Epithelial cell of proximal tubule (primary cell): ENCODE measurements at regions not wholly inside any gene's neighbourhood (a gene's known extent, or its start where the extent isn't known, plus 50 kb on each side); places are given as distances from the start of the nearest gene placed in this dataset.

Experiments
- DNase-seq: peaks from one replicate; pipeline ENCODE4 v3.0.0-alpha.2; 2011; ENCODE audit warnings: low read depth
- H3K4me3 ChIP-seq: 2 replicates; pipeline ENCODE4 v1.5.1; 2011; ENCODE audit warnings: low read depth, mild to moderate bottlenecking, low read length
- CTCF ChIP-seq: conservative IDR thresholded peaks from 2 replicates; pipeline ENCODE4 v1.5.1; 2012; ENCODE audit warnings: low read depth, mild to moderate bottlenecking, low read length

DNA sequence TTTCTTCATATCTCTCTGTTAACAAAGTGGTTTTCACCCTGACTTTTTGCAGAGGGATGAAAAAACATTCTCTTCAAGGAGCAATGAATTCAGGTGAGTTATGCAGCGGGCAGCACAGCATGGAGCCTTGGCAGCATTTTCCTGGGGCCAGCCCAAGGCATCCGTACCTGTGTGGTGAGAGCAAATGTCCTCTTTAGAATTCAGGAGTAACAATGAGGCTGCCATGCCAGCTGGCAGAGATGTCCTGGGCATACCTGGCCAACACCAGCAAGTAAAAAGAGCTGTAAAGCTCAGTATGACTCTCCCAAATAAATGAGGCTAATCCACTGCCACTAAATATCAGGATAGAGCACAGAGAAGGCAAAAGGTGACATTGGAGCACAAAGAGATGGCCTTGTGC lies 277.6 kb upstream of the TRPC7 start:
- H3K4me3 ChIP-seq = no peak overlapping the region
- DNase-seq = no peak
- TF ChIP-seq CTCF = no peak

DNA sequence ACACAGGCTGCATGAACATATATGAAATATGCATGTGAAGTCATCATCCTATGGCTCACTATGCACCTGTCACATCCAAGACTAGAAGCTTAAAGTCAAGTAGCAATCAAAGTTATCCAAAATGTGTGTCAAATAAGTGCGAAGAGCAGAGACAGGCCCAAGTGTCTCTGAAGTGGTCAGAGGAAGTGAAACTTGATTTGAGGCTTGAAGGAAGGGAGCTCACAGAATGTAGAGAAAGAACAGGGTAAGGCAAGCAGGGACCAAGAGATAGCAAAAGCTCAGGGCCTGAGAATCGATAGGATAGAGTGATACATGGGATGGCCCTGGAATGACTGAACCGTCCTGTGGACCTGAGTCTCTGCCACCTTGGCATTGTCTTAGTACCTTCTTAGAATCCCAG lies 274.3 kb upstream of the TRPC7 start:
- H3K4me3 ChIP-seq = no peak overlapping the region
- TF ChIP-seq CTCF = no peak
- DNase-seq = no peak

DNA sequence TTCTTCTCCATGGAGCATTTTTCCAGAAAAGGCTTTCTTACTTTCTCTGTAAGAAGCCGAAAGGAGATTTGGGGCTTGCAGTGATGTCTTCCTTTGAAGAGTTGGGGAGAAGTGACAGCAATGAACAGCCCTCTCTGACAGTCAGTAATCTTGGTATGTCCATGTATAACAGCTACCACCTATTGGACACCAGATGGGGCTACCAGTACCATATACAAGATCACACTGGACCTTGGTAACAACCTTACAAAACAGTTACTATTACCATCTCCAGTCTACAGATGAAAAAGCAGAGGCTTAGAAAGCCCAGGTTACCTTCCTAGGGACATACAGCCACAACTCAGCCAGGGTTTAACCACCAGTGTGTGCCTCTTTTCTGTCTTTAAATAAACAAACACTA lies 272.7 kb upstream of the TRPC7 start:
- DNase-seq = no peak
- TF ChIP-seq CTCF = peak; percentile 26
- no peak overlapping the region for H3K4me3 ChIP-seq

DNA sequence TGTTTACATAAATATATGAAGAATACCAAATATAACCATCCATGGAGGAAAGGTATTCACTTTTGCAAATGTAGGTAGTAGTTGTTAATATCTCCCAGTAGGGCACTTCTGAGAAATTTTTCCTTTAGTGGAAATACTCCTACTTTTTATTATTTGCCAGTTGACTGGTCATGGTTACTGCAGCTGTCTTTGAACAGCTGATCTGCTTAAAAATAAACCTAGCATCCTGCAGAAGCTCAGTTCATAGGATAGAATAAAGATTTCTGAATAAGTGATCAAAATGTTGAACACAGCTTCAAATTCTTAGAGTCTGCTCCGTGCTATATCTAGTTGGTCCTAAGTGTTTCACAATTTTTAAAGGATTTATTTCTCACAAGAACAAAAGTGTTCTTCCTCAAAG lies 270.7 kb upstream of the TRPC7 start:
- DNase-seq = no peak
- TF ChIP-seq CTCF = no peak
- H3K4me3 ChIP-seq = no peak overlapping the region

GRCh38 chr5:136631186-136631585 lies 265.8 kb upstream of the TRPC7 start:
- no peak for TF ChIP-seq CTCF
- H3K4me3 ChIP-seq = no peak overlapping the region
- no peak for DNase-seq

DNA sequence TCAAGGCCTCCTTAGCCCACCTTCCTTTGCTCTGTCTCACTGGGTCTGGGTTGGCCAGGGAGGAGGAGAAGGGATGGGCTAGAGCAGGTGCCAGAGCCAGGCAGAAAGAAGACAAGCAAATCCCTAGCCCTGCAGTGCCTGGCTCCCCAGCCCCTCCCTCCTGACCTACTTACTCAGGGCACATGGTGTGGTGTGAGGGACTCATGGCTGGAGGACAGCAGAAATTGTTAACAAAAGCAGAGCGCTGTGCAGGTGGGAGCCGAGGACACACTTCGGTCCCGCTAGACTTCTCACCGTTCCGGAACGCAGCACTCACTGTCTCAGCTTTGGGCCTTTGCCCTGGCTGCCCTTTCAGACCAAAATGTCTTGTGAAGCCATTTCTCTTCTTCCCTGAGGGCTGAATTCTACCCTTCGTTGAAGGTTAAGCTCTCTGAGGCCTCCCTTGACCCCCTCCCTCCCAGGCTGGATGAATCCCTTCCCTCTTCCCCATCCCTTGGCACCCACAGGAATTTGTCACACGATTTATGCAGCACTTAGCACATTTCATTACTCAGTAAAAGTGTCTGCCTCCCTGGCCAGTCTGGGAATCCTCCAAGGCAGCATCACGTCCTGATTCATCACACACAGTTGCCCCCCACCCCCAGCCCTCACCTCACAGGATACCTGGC lies 263.9 kb upstream of the TRPC7 start:
- TF ChIP-seq CTCF = no peak
- DNase-seq = no peak

GRCh38 chr5:136626531-136626930 lies 261.2 kb upstream of the TRPC7 start:
- DNase-seq = no peak
- no peak overlapping the region for H3K4me3 ChIP-seq
- no peak for TF ChIP-seq CTCF

More for the DNA sequence above, 263.9 kb upstream of the TRPC7 start:
- no peak overlapping the region for H3K4me3 ChIP-seq
